ENCODE measurements at regions not wholly inside any gene's neighbourhood (a gene's known extent, or its start where the extent isn't known, plus 50 kb on each side); places are given as distances from the start of the nearest gene placed in this dataset.
"Not testable (repeated sequence)": the region's sequence is repeated elsewhere in the genome, so short reads cannot be mapped to it uniquely, and the experiment has no call there.

DNA sequence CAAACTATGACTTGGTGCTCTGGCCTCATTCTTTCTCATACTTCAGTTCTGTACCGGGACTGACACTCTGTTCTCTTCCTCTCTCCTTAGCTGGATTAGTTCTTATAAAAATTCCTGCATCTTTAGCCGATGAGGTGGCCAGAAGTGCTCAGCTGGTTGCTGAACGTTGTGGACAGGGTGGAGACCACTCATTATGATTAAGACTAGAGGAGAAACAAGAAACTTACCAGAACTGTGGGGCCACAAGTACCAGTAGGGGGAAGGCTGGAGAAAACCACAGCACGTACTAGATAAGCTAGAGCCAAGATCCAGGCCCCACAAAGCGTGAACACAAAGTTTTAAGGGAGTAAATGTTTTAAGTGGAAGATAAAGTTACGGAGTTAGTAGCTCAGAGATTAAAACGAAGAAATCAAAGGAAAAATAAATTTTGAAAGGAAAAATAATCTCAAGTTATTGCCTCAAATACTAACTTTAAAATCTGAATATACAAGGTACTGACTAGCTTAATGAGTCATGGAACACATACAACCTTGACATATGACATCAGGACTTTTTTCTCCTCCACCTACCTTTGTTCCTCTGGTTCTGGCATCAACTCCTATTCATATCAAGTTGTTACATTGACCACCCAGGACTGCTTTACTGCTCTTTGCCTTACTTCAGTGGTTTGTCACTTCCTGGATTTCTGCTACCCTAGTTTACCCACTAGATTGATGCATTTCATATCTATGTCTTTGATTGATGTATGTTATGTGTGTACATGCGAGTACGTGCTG lies 469.0 kb downstream of the TFEC start:
- DNase-seq (ENCODE audit: low read depth in 2 of 2): no peak

DNA sequence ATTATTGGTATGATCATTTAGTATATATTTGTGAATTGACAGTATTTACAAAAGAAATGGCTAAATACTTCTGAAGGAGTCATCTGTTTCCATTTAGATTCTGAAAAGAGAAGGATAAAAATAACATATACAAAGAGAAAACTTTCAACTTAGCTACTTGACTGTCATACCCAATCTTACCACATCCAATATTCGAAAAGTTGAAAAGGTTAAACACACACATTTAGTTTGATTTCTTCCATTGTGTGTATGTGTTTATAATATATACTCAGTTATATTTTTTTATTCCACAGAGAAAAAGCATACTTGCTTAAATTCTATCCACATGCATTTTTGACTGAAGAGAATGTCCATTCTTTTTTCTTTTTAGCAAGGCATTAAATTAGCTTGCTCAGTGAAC lies 470.7 kb downstream of the TFEC start:
- DNase-seq (ENCODE audit: low read depth in 2 of 2): no peak

DNA sequence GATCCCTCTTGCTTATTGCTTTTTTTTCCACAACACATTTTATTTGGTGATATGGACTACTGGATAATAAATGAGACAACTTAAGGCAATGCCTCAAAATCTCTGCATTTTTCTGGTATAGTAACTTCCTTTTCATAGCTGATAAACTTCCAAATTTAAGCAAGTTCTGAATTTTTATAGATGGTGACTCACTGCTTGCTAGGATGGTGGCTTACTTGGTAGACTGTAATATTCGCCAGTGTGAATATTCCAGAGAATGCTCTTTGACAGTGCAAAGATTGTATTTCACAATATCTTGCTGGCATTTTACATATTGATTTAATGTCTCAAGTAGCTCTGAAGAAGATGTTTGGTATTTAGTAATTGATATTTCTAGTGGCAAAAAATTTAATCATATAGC lies 472.4 kb downstream of the TFEC start:
- DNase-seq (ENCODE audit: low read depth in 2 of 2): no peak

DNA sequence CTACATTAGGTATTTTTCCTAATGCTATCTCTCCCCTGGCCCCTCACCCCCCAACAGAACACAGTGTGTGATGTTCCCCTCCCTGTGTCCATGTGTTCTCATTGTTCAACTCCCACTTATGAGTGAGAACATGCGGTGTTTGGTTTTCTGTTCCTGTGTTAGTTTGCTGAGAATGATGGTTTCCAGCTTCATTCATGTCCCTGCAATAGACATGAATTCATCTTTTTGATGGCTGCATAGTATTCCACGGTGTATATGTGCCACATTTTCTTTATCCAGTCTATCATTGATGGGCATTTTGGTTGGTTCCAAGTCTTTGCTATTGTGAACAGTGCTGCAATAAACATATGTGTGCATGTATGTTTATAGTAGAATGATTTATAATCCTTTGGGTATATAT lies 473.3 kb downstream of the TFEC start:
- DNase-seq (ENCODE audit: low read depth in 2 of 2): not testable (repeated sequence)

DNA sequence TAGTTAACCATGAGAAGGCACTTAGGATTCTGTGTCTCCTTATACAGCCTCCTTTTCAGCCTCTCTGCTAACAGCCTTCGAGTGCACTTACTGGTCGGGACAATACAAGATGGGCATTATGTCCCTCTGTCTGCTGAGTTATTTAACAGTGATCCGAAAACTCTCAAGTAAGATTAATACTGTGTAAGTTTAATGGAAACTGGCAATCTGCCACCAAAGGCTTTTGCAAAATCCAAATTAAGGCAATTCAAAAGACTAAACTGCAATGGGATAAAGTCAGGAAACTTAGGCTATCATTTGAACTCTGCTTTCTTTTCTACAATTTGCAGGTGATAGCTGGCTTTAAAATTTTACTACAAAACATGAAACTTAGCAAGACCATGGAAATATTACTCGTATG lies 477.8 kb downstream of the TFEC start:
- no peak for DNase-seq (ENCODE audit: low read depth in 2 of 2)

DNA sequence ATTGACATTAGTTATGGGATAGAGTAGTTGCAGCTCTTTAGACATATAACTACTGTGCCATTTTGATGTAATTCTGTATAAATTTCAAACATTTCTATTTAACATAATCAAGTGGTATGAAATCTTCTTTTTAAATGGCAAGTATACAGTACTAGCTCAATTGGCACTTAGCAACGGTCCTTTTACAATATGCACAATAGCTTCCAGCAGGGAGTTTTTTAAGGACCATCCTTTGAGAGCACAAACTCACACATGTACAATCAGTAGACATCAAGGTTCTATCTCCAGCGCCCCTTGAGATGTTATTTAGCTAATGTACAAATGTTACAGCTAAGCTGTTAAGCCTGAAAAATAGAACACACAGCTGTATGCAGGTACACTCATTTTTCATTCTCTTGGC lies 480.7 kb downstream of the TFEC start:
- no peak for DNase-seq (ENCODE audit: low read depth in 2 of 2)

DNA sequence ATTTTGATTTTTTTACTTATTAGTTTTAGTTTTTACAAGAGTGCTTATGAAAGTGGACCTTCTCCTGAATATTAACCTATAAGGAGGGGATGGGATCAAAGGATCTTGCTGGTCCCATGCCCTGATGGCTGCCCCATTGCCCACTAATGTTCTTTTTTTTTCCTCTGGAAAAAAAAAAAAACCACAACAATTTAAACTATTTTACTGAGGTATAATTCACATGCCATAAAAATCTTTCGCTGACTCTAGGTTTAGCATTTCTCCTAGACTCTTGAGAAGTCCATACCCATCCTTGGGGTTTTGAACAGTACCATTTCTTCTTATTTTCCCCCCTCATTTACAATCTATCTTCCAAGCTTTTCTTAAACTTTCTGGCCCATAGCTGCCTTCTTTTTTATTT lies 481.8 kb downstream of the TFEC start:
- no peak for DNase-seq (ENCODE audit: low read depth in 2 of 2)

DNA sequence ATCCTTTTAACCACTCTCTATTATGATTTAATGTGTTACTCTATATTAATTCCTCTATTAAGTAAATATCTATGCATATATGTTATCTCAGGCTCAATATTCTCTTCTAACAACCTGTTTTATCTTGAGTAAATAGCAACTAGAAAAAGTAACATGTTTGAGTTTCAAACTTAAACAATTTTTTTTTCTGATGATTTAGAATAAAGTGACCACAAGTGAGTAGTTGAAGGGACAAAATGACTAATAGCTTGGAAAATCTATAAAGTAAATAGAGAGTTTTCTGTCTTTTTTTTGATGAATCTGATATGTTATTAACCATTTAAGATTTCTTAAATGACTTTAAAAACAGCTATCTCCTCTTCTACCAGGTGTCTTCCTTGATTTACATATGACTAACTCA lies 483.8 kb downstream of the TFEC start:
- DNase-seq (ENCODE audit: low read depth in 2 of 2): no peak

DNA sequence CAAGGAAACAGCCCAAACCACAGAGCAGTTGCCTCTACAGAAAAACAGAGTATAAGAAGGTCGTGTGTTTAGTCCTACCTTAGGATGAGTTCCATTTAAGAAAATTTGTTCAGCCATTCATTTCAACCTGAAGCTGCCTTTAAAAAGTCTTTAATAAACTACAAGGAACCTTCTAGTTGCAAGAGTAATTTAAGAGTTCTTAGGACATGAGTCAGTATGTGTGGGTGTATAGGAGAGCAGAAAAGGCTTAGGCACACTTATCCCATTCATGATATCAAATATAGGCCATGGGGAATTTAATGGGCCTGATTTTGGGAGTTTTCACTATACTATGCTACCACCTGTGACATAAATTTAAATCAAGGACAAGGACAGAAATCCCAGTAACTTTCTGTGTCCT lies 496.8 kb downstream of the TFEC start:
- DNase-seq (ENCODE audit: low read depth in 2 of 2): no peak

DNA sequence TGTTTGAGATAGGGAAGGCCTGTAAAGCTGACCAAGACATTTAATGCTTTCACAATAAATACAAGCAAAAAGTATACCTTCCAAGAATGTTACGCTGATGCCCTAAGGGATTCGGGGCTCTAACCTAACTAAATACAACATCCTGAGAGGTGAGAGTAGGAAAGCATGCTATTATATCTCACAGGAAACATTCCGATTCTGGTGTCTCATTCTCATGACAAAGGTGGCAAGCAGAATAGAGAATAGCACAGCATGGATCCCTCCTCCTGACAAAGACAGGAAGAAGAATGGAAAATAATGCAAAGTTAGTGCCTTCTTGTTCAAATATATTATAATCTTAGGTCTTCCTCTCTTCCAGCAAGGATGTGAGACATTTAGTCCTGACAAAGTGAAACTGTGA lies 504.3 kb downstream of the TFEC start:
- no peak for DNase-seq (ENCODE audit: low read depth in 2 of 2)

DNA sequence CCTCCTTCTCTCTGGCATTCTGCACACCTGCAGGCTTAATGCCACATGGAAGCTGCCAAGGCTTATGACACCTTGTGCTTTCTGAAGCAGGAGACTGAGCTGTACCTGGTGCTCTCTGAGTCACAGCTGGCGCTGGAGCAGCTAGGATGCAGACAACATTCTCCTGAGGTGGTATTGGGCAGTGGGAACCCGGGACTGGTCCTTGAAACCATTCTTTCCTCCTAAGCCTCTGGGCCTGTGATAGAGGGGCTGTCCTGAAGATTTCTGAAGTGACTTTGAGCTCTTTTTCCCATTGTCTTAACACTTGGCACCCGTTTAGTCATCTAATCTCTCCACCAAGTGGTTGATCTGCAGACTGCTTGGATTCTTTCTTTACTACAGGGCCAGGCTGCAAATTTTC lies 508.4 kb downstream of the TFEC start:
- no peak for DNase-seq (ENCODE audit: low read depth in 2 of 2)

DNA sequence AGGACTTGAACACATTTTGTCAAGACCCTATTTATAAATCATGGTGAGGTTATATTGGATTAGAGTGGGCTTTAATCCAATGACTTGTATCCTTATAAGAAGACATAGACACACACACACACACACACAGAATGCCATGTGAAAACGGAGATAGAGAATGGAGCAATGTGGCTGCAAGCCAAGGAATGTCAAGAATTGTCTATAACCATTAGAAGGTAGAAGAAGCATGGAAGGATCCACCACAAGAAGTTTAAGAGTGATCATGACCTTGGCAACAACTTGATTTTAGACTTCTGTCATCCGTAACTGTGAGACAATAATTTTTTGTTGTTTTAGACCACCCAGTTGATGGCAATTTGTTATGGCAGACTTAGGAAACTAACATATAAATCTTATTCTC lies 514.2 kb downstream of the TFEC start:
- no peak for DNase-seq (ENCODE audit: low read depth in 2 of 2)

DNA sequence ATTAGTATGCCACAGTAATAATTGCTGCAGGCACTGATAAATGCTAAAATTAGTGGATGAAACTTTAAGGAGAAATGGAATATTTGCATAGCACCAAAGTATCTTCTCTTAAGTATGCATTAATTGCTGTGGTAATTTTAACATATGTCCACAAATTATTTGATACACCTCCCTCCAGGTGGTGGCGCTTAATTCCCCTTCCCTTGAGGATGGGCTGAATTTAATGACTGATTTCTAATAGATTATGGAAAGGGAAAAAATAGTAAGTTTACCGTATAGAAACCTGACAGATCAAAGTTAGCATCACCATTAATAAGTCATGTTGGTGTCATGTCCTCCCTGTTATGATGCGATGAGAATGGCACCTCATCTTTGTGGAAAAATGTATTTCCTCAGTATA lies 519.2 kb downstream of the TFEC start:
- DNase-seq (ENCODE audit: low read depth in 2 of 2): no peak

DNA sequence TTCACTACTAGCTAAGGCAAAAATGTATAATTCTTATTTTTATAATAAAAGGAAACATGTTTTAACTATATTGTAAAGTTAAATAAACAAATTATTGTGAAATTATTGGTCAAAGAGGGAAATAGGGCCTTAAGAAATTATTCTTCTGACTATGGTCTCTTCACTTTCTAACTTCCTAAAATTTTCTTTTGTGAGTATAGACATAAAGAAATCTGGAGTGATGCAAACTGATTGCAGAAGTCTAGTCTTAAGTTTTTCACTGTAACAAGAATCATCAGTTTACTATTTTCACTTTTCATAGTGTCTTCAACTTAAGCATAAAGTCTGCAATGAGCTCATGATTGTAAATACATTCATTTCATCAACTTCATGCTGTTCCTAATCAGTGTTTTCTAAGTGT lies 525.4 kb downstream of the TFEC start:
- no peak for DNase-seq (ENCODE audit: low read depth in 2 of 2)

DNA sequence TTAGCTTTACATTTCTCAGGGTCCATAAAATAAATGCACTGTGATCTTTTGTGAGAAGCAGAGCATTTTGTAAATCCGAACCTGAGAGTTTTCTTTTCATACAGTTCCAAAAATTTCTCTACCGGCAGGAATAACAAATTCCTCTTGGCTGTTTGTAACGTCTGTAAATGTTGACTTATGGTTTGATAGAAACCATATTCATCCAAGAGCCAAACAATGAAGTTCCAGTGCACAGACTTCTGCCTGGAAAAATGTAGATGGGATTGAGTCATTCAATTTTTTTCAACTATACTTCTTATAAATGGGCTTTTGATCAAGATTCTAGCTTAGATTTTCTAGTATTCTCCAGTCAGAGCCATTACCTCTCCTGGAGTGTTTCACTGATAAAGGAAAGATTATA lies 530.6 kb downstream of the TFEC start:
- no peak for DNase-seq (ENCODE audit: low read depth in 2 of 2)

DNA sequence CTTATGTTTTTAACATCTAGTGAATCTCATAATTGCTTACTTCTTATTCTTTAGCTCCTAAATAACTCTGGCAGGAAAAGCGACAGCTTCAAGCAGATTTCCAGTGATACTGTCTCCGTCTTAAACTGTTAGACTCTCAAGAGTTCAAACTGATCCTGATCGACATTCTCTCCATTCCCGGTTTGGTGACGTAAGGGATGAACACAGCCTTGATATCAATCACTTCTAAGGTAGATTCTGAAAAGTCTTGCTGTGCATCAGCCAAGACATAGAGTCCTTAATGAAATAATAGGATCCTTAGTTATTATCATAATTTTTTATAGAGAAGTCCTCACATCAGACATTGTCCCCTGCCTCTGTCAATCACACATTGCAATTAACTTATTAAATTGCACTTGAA lies 534.6 kb downstream of the TFEC start:
- no peak for DNase-seq (ENCODE audit: low read depth in 2 of 2)

DNA sequence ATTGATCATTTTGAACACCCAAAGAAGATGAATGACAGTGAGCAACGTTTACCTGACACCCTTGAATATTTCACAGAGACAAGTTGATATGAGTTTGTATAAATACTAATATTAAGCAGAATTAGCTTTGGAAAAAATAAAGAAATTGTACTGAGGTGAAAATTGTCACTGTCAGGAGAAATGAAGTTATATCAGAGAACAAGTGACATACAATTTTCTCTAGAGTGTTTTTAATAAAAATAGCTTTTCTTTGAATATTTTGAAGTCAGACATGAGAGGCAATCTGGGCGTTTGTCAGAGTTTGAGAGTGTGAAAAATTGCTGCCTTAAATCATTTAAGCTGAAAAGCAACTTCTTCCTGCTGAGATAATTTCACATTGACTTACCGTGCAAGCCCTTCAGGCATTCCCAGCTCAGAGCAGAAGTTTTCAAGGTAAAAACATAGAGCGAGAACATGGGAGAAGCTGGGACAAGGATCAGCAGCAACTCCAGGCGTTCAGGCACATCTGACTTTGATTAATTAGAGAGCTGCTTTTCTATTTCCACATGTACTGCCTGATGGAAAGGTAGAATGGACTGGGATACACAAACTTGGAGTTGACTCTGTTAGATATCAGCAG lies 535.9 kb downstream of the TFEC start:
- DNase-seq (ENCODE audit: low read depth in 2 of 2): no peak

DNA sequence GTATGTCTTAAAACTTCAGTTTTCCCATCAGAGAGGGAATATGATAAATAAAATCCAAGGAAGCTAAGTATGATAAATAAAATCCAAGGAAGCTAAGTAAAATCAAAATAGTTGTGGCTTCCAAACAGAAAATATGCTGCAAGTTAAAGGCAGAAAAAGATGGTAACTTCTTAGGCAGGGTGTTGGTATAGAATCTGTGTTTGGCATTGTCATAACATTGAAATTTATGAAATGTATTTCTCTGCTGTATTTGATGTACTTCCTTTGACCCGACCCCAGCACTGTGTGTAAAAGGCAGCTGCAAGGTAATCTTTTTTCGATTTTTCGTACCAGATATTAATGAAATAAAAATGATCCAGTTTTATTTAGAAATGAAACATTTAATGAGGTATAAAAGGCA lies 537.2 kb downstream of the TFEC start:
- no peak for DNase-seq (ENCODE audit: low read depth in 2 of 2)

DNA sequence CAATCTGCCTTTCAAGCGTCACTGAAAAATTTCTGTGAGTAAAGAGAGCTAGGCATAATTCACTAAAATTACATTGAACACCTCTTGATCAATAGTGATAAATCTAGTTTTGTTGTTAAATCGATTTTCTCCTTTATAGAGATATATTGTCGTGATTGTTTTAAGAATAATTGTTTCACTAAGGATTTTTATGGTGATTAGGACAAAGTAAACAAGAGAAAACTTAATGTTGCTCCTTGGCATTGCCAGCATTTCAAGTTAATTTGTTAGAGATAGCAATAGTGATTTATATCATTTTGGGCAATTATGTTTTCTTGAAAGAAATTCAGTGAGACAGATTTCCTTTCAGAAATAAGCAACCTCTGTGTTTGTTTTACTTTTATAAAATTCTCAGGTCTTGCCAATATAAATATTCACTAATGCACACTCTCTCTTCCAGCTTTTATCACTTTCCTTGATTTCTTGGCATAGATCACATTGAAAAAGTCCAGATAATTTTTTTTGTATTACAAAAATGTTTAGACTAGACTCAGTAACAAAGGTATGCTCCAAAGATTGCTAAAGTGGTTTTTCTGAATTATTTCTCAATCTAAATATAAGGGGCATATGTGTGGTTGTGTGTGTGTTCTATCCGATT lies 538.7 kb downstream of the TFEC start:
- DNase-seq (ENCODE audit: low read depth in 2 of 2): no peak

DNA sequence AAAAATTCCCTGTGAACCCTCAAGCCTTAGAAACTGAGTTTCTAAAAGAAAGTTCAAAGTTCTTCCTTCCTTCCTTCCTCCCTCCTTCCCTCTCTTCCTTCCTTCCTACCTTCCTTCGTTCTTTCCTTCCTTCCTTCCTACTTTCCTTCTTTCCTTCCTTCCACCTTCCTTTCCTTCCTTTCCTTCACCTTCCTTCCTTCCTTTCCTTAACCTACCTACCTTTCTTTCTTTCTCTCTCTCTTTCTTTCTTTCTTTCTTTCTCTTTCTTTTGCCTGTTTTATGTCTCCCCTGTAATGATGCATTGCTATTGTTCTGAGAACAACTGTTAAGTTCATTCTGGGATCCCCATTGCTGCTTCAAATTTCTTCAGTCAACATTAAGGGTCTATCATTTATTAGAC lies 551.1 kb downstream of the TFEC start:
- no peak for DNase-seq (ENCODE audit: low read depth in 2 of 2)

DNA sequence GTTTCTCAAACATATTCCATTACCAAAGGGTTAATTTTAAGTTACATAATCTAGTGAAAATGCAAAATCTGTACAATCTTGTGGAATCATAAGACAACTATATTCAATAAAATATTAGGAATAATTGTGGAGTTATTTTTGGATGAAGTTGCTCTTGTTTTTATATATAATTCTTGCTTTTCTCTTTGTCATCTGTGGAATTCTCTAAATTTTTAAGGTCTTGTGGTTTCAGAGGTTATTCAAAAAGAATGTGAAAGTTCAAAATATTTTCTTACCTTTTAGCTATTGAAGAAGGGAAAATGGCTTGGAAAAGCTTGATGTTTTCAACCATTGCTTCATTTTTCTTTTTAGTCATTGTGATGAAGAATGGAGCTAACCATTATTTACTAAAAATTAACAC lies 552.1 kb downstream of the TFEC start:
- no peak for DNase-seq (ENCODE audit: low read depth in 2 of 2)

DNA sequence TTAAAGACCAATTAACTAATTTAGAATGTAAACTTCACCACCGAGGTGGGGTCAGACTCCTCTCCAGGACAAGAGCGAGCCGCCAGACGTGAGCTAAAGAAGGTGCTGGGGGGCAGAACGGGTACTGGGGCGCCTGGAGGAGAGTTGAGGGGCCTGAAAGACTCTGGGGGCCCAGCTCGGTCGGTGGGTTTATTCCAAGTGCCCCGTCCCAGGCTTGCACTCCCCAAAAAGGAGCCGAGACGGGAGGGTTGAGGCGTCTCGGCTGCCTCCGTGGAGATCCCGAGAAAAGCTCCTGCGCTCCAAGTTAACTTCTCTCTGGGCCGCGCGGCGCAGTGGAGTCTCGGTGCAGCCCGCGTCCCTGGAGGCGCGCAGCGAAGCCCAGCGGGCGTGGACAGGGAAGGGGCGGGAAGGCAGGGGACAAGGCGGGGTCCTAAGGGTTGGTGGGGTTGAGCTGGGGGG lies 553.3 kb downstream of the TFEC start:
- no peak for DNase-seq (ENCODE audit: low read depth in 2 of 2)

DNA sequence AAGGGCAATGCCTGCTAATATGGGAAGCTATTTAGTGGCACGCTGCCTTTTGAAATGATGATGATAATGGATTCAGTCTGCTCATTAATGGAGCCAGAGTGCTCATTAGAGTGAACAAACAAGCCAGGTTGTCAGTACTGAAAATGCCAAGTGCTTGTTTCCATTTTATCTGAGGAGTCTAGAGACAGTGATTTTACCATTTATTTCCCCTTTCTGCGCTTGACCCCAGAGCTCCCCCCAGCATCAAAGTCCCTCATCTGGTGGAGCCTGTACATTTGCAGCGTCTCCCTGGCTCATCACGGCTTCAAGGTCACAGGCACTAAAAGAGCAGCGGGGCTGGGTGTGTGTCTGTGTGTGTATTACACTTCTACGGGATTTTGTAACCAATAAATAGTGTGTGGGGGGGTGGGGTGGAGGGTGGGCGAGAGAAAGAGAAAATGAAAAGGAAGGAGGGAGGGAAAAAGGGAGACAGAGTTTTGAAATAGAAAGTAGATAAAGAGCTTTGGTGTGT lies 553.8 kb downstream of the TFEC start:
- no peak for DNase-seq (ENCODE audit: low read depth in 2 of 2)

All from stimulated activated CD4-positive, alpha-beta T cell treated with anti-CD3 and anti-CD28 coated beads, Interleukin-12 subunit alpha, Interleukin-12 subunit beta, amount 100 ng/mL, for 24 hours (primary cell).